Large intestine (tissue), 3 donors: ENCODE measurements at regions not wholly inside any gene's neighbourhood (a gene's known extent, or its start where the extent isn't known, plus 50 kb on each side); places are given as distances from the start of the nearest gene placed in this dataset.
"Not testable (repeated sequence)": the region's sequence is repeated elsewhere in the genome, so short reads cannot be mapped to it uniquely, and the experiment has no call there.

Experiments
- DNase-seq, 2 donors: peaks; one replicate each; pipeline versions ENCODE4 v3.0.0 to v3.0.0-alpha.2; 2013
- H3K27ac ChIP-seq: one replicate; pipeline ENCODE4 v1.5.1; 2013; ENCODE audit warnings: low read length
- H3K27me3 ChIP-seq: 2 replicates; pipeline ENCODE4 v1.6.1; 2013; ENCODE audit warnings: low read length; ENCODE audit not compliant: control insufficient read depth, insufficient read depth
- H3K36me3 ChIP-seq: 2 replicates; pipeline ENCODE4 v1.6.1; 2013; ENCODE audit warnings: low read length; ENCODE audit not compliant: control insufficient read depth, insufficient read depth
- H3K4me1 ChIP-seq: one replicate; pipeline ENCODE4 v1.6.1; 2013; ENCODE audit warnings: low read length; ENCODE audit not compliant: control insufficient read depth, insufficient read depth
- H3K4me3 ChIP-seq: one replicate; pipeline ENCODE4 v1.5.1; 2013; ENCODE audit warnings: low read length
- H3K9me3 ChIP-seq: one replicate; pipeline ENCODE4 v1.6.1; 2013; ENCODE audit warnings: mild to moderate bottlenecking, low read depth, low read length, moderate library complexity; ENCODE audit not compliant: control insufficient read depth
- WGBS: methylation state at CpG from one replicate; pipeline ENCODE4 v1.1.5; 2013; ENCODE audit warnings: low lambda C conversion rate; ENCODE audit not compliant: insufficient coverage; 5-methylcytosine and 5-hydroxymethylcytosine counted together

DNA sequence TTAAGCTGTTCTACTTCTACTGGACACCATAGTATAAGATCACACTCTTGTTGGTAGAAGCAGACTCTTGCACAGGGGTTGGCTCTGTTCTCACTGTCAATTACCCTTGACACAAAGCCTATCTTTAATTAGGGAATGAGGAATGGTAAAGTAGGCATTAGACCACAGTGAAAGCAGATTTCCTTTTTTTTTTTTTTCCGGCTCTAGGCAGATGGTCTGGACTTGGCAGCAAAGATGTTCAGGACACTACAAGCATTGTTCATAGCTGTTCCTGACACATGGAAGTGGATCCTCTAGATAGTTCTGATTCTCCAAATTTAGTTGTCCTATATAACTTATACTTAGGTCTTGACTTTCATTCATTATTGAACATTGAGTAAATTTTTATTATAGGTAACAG is 672.2 kb upstream of the CELF4 start:
- WGBS, result no CpG with 5 or more reads among the region's 1 CpG

DNA sequence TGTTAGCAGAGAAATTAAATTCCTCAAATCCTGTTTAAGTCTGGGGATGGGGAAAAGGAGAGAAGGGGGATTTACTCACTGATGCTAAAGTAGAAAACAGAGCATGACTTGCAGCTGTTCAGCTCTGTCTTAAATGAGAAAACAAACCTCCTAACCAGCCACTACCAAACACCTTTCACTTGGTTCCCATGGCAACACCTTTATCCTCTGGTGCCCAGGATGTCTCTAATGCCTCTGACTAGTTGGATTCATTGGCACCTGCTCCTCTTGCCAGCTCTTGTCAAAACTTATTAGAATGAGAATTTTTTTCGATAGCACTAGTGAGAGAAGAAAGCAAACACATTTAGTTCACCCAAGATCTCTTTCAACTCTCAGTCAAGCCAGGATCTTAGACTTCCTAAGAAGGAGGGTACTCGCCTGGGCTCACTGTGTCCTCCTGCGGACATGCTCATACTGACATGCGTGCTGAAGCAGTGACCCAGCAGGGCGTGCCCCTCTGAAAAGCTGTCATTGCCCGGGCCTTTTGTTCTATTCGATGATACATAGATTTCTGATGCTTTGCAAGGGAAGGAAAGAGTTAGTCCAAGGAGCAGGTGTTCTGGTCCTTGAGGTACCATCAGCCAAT is 656.0 kb upstream of the CELF4 start:
- Histone ChIP-seq H3K4me3 (no peak overlapping the region), H3K4me1 (no peaks in the 10 kb centered on the region), H3K27me3 (no peaks in the 10 kb centered on the region), H3K27ac (no peak overlapping the region), H3K9me3 (no peaks in the 10 kb centered on the region), H3K36me3 (no peaks in the 10 kb centered on the region)
- DNase-seq, result no peak
- no CpG with 5 or more reads among the region's 7 CpGs for WGBS

More for the DNA sequence above, 672.2 kb upstream of the CELF4 start:
- Histone ChIP-seq H3K4me3 (no peak overlapping the region), H3K9me3 (no peaks in the 10 kb centered on the region), H3K36me3 (no peaks in the 10 kb centered on the region), H3K4me1 (no peaks in the 10 kb centered on the region), H3K27me3 (no peaks in the 10 kb centered on the region), H3K27ac (no peak overlapping the region)
- DNase-seq, result no peak

DNA sequence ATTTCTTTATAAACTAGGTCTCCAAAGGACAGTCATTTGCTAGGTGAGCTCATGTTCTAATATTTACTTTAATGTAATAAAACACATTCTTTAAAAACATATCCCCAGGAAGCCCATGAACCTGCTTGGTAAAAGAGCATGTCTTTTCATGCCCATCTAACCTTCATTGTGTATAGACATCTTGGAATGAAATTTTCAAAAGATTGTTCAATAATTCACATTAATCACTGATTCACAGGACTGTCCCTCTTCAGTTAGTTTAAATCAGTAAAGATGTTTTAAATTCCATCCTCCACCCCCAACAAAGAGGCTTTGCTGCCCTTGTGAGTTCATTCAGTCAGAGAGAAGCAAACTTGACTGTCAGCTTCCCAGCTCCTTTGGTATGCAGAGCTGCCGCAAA is 633.4 kb upstream of the CELF4 start:
- no peak for DNase-seq
- WGBS, result 57% methylated on average over 1 of the region's 1 CpG
- H3K27ac ChIP-seq, result no peak overlapping the region

DNA sequence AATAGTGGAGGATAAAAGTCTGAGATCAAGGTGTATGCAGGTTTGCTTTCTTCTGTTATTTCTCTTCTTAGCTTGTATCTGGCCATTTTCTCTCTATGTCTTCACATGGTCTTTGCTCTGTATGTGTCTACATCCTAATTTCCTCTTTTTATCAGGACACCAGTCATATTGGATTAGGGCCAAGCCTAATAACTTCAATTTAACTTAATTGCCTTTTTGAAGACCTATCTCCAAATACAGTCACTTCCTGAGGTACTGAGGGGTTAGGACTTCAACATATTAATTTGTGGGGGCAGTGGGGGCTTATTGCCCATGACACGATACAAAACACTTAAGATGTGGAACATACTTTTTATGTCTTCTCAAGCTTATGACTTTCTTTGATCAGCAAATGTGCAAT is 632.9 kb upstream of the CELF4 start:
- Histone ChIP-seq H3K27me3 (no peaks in the 10 kb centered on the region), H3K36me3 (no peaks in the 10 kb centered on the region), H3K9me3 (no peaks in the 10 kb centered on the region), H3K27ac (no peak overlapping the region), H3K4me1 (no peaks in the 10 kb centered on the region), H3K4me3 (no peak overlapping the region)
- WGBS, result no CpG with 5 or more reads among the region's 1 CpG
- DNase-seq, result no peak

More for the DNA sequence above, 633.4 kb upstream of the CELF4 start:
- H3K27me3 ChIP-seq, result no peaks in the 10 kb centered on the region
- no peaks in the 10 kb centered on the region for H3K4me1 ChIP-seq
- no peak overlapping the region for H3K4me3 ChIP-seq
- H3K36me3 ChIP-seq, result no peaks in the 10 kb centered on the region
- no peaks in the 10 kb centered on the region for H3K9me3 ChIP-seq

DNA sequence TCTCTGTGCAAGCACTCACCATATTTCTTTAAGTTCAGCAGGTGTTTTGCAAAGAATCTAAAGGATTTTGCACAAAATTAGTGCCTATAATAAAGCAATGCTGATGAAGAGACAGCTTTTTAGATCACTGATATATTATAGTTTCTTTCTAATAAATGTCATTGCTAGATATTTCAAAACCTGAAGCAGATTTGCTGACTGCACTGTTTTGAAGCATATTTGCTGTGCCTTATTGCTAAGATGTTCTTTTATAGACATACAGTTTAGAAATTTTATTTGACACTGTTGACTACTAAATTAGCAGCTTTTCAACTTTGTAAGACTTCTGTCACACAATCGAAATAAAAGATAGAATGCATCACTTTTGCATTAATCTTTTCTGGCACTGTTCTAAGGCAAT is 620.9 kb upstream of the CELF4 start:
- no peaks in the 10 kb centered on the region for H3K27me3 ChIP-seq
- WGBS, result 100% methylated on average over 1 of the region's 1 CpG
- no peak for DNase-seq
- H3K4me1 ChIP-seq, result no peaks in the 10 kb centered on the region
- no peak overlapping the region for H3K4me3 ChIP-seq
- H3K9me3 ChIP-seq, result no peaks in the 10 kb centered on the region
- H3K36me3 ChIP-seq, result no peaks in the 10 kb centered on the region
- H3K27ac ChIP-seq, result no peak overlapping the region

DNA sequence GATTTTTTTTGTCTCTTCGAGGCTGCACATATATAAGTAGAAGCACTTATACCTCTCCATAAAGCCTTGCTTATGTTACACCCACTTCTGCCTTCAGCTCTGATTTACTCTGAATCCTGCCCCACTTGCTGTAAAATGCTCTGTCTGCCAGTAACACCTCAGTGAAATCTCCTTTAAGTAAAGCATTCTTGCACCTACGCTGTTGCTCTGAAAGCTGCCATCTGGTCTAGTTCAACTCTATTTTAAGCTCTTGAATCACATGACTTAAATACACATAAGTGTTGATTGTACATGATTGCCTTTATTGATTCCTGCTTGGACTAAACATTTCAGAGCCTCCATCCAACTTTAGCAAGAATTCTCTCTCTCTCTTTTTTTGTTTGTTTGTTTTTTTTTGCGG is 609.0 kb upstream of the CELF4 start:
- no peaks in the 10 kb centered on the region for H3K27me3 ChIP-seq
- H3K27ac ChIP-seq, result no peak overlapping the region
- WGBS, result 60% methylated on average over 1 of the region's 3 CpGs
- H3K4me3 ChIP-seq, result no peak overlapping the region
- H3K4me1 ChIP-seq, result no peaks in the 10 kb centered on the region
- no peaks in the 10 kb centered on the region for H3K9me3 ChIP-seq
- no peak for DNase-seq
- no peaks in the 10 kb centered on the region for H3K36me3 ChIP-seq

DNA sequence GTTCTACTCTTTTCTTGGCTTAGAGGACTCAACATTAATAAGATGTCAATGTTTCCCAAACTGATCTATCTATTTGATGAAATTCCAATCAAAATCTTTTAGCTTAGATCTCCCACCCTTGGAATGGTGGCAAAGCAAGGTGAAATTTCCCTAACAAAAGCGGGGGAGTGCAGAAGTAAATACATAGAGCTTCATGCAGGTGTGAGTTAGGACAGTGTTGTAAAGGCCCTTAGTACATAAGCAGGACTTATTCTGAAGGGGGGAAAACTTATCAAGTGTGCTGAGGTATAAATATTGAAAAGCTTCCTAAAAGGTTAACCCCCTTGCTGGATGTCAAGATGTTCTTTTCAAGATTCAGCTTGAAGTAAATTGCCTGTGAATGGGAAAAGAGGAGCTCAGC is 608.6 kb upstream of the CELF4 start:
- Histone ChIP-seq H3K27ac (no peak overlapping the region), H3K36me3 (no peaks in the 10 kb centered on the region), H3K9me3 (no peaks in the 10 kb centered on the region), H3K4me1 (no peaks in the 10 kb centered on the region), H3K27me3 (no peaks in the 10 kb centered on the region), H3K4me3 (no peak overlapping the region)
- WGBS, result 80% methylated on average over 1 of the region's 1 CpG
- DNase-seq, result no peak

DNA sequence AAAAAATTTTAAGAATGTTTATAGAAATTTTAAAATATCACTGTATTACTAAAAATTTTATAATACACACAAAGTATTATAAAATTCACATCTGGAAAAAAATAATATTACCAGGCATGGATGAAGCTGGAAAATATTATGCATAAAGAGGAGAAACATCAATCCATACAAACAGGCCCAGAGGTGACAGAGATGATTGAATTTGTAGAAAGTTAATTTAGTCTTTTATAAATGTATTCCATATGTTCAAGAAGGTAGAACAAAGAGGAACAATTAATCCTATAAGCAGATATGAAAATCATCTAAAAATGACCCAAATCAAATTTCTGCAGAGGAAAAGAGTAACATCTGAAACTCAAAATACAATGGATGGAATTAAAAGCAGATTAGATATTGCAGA is 605.2 kb upstream of the CELF4 start:
- H3K9me3 ChIP-seq, result no peaks in the 10 kb centered on the region
- no peaks in the 10 kb centered on the region for H3K36me3 ChIP-seq
- DNase-seq, result no peak
- H3K4me3 ChIP-seq, result no peak overlapping the region
- no peak overlapping the region for H3K27ac ChIP-seq
- no peaks in the 10 kb centered on the region for H3K4me1 ChIP-seq
- H3K27me3 ChIP-seq, result no peaks in the 10 kb centered on the region

DNA sequence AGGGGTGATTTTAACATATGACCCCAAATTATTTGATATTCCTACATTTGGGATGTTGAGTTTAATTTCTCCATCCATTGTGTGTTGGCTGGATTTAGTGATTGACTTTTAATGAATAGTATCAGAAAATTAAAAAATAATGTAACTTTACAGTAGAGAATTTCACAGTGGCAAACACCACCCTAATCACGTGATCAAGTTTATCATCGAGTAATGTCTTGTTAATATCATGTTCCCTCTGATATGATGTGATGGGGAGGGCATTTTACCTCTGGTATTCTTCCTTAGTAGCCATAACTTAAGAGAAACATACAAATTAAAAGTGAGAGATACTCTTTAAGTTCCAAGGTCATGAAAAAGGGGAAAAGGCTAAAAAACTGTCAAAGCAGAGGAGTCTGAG is 602.0 kb upstream of the CELF4 start:
- Histone ChIP-seq H3K27ac (no peak overlapping the region), H3K36me3 (no peaks in the 10 kb centered on the region), H3K4me3 (no peak overlapping the region), H3K4me1 (no peaks in the 10 kb centered on the region), H3K9me3 (no peaks in the 10 kb centered on the region), H3K27me3 (no peaks in the 10 kb centered on the region)
- WGBS, result 100% methylated on average over 2 of the region's 2 CpGs
- no peak for DNase-seq

DNA sequence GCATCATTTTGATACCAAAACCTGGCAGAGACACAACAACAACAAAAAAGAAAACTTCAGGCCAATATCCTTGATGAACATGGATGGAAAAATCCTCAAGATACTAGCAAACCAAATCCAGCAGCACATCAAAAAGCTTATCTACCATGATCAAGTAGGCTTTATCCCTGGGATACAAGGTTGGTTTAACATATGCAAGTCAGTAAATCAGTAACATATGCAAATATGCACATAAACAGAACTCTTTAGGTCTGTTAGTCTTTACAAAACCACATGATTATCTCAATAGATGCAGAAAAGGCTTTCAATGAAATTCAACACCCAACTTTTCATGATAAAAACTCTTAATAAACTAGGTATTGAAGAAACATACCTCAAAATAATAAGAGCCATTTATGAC is 587.5 kb upstream of the CELF4 start:
- H3K27ac ChIP-seq, H3K4me3 ChIP-seq, DNase-seq, H3K27me3 ChIP-seq, H3K9me3 ChIP-seq, H3K36me3 ChIP-seq, H3K4me1 ChIP-seq: not testable (repeated sequence)

DNA sequence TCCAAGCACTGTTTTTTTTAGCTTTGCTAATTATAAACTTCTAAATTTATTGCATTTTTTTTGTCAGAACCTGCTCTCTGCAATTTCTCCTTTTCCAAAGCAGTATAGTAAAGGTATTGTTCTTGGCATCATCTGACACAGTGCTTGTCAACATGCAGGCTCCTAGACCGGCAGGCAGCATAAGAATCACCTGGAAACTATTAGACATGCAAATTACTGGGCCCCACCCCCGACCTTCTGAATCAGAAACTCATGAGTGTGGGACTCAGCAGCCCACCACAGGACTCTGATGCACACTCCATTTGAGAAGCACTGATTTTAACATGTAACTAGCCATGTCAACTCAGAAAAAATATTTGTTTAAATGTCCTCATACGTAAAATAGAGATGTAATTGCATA is 551.1 kb upstream of the CELF4 start:
- Histone ChIP-seq H3K36me3 (no peaks in the 10 kb centered on the region), H3K9me3 (no peaks in the 10 kb centered on the region), H3K27me3 (no peaks in the 10 kb centered on the region), H3K27ac (no peak overlapping the region), H3K4me3 (no peak overlapping the region), H3K4me1 (no peaks in the 10 kb centered on the region)
- no peak for DNase-seq
- WGBS, result 100% methylated on average over 1 of the region's 3 CpGs
